NCI-H446 (cell line): ENCODE measurements at regions not wholly inside any gene's neighbourhood (a gene's known extent, or its start where the extent isn't known, plus 50 kb on each side); places are given as distances from the start of the nearest gene placed in this dataset.
"Not testable (repeated sequence)": the region's sequence is repeated elsewhere in the genome, so short reads cannot be mapped to it uniquely, and the experiment has no call there.

ENCODE experiments used
- DNase-seq, 2 experiments: peaks; one replicate each; lab custom pipeline; 2025; lab: John Stamatoyannopoulos, UW

DNA sequence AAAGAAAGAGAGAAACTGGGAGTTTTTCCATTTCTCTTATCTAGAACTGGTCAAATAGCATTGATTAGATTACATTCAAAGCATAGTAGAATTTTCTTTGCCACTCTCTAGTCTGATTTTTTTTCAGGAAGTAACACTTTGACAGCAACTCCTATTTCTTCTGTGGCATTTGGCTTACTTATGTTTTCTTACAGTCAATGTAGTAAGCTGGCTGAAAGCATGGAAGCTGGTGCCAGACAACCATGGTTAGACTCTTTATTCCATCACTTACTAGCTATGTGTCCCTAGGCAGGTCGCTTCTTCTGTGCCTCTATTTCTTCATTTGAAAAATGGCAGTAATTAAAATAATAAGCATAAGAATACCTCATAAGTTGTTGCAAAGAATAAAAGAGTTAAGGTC, 54.2 kb upstream of the OPRM1 start:
- DNase-seq = no peak

DNA sequence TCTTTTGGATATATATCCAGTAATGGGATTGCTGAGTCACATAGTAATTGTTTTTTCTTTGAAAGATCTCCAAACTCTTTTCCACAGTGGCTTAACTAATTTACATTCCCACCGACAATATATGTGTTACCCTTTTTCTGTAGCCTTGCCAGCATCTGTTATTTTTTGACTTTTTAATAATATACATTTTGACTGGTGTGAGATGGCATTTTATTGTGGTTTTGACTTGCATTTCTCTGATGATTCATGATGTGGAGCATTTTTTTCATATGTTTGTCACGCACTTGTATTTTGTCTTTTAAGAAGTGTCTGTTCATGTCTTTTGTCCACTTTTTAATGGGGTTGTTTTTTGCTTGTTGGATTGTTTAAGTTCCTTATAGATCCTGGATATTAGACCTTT, 58.9 kb upstream of the OPRM1 start:
- DNase-seq = no peak

DNA sequence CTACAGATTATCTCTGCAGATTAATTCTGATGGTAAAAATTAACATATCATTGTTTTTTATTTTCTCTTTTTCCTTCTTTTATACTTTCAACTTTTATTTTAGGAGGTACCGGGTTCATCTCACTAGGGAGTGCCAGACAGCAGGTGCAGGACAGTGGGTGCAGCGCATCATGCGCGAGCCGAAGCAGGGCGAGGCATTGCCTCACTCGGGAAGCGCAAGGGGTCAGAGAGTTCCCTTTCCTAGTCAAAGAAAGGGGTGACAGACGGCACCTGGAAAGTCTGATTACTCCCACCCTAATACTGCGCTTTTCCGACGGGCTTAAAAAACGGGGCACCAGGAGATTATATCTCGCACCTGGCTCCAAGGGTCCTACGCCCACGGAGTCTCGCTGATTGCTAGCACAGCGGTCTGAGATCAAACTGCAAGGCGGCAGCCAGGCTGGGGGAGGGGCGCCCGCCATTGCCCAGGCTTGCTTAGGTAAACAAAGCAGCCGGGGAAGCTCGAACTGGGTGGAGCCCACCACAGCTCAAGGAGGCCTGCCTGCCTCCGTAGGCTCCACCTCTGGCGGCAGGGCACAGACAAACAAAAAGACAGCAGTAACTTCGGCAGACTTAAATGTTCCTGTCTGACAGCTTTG, 60.0 kb upstream of the OPRM1 start:
- not testable (repeated sequence) for DNase-seq

DNA sequence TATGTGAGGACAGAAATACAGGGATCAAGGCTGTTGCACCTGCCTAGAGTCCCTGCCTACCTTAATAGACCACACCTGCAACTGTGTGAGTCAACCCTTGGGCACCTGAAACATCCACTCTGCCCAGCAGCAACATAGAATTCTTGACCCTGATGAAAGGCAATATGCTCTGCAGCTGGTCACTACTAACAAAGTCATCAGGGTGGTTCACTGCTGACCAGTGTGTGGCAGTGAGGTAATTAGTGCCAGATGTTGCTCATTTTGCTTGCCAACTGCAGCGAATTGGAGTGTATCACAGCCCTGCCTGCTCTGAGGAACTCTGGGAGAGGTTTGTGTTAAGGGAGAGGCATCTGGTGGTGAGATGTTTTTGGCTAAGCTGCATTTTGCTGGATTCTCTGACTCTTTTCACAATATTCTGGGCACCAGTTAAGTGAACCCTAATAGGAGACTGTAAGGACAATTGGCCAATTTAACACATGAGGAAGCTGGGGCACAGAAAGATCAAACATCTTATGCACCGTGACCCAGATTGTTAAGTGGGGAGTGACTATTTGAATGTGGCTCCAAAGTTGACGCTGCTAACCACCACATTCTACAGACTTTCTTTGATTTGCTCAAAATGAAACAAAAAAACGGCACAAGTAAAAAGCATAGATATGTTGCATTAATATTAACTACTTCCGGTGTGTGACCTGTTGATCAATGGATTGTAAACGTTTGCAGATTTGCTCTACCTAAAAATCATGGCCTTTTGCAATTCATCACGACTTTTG, 61.9 kb upstream of the OPRM1 start:
- DNase-seq = no peak

DNA sequence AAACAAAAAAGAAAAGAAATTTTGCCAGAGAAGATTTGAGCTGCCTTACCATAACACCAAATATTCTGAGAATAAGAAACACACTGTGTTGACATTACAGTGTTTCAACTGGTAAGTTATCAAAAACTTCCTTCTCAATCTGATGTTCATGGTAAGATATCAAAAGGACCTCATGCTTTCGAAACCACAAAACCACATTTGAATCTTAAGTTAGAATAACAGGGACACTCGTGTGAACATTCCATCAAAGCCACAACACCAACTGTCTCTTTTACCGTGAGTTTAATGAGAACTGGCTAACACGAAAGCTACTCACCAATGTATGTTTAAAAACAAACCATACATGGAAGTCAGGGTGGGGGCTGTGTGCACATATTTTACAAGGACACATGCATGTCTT, 73.0 kb upstream of the OPRM1 start:
- DNase-seq = no peak

DNA sequence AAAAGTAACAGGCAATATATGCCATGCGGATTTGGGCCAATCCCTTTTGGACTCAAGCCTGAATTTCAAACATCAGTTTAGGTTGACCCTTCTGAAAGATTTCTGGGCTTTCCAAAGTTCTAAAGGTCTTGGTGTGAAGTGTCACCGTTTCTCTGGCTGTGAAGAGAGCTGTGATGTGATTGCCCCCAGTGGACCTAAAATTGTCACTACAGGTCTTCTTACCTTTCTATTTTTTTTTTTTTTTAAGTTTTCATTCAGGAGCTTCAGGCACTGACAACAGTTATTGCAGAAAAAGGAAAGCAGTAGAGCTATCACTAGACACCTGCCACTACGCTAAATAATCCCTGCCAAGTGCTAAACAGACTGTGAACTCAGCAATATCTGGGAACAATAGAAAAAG, 75.7 kb upstream of the OPRM1 start:
- no peak for DNase-seq

DNA sequence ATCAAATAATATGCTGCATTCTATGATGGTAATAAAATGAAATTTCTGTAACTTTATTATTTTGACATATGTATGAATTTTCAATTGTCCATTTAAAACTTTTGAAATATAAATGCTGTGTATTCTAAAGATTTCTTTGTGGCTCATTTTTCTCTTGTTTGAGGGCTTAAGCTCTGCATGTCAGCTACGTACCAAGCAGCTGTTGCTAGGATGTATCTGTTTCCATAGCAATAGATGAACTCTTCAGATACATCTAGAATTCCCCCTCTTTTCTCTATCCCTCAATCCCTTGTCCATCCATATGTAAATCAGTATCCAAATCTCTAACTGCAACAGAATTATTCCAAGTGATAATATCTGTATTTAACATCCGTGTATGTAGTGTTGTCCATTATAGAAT, 76.5 kb upstream of the OPRM1 start:
- no peak for DNase-seq

DNA sequence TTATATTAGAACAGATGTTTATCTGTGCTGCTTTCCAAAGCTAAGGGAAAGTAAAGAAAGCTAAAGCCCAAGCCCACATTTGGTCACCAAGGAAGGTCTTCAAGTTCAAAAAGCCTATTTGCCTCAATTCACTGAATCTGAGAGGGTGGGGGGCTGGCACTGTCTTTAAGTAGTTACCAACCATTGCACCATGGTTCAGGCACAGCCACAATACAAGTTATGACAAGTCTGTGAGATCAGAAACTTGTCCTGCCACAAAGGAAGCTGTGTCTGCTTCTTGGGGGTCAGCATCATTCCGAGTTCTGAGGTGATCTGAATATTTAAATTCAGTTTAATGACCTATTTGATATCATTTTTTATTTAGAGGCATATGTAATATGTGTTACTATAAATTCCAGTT, 78.3 kb upstream of the OPRM1 start:
- no peak for DNase-seq

DNA sequence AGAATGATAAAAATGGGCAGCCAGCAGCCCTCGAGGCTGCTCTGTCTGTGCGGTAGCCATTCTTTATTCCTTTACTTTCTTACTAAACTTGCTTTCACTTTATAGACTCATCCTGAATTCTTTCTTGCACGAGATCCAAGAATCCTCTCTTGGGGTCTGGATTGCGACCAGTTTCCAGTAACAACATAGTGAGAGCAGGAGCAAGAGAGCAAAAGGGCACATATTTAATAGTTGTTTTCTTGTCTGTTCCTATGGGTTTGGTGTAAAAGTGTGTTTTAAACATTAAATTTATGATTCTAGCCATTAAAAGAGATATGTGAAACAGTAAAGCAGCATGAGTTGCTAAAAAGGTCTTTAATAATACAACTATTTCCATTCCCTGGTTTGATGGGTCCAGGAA, 78.8 kb upstream of the OPRM1 start:
- no peak for DNase-seq

DNA sequence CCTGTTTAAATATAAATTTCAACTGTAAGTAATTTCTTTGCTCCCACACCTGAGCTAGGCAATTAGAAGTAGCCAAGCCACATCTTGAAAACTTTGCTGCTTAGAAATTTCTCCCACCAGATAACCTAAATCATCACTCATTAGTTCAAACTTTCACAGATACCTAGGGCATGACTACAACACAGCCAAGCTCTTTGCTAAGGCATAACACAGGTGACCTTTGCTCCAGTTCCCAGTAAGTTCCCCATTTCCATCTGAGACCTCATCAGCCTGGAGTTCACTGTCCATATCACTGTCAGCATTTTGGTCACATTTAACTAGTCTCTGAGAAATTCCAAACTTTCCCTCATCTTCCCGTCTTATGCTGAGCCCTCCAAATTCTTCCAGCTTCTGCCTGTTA, 79.8 kb upstream of the OPRM1 start:
- DNase-seq = no peak

DNA sequence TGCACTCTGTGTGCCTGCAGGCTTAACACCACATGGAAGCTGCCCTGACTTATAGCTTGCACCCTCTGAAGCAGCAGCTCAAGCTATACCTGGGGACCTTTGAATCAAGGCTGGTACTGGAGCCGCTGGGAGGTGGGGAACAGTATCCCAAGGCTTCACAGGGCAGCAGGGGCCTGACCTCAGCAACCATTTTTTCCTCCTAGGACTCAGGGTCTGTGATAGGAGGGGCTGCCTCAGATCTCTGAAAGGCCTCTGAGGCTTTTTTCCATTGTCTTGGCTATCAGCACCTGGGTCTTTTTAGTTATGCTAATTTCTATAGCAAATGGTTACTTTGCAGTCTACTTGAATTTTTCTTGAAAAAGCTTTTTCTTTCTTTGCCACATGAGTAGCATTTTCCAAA, 80.2 kb upstream of the OPRM1 start:
- DNase-seq = no peak

DNA sequence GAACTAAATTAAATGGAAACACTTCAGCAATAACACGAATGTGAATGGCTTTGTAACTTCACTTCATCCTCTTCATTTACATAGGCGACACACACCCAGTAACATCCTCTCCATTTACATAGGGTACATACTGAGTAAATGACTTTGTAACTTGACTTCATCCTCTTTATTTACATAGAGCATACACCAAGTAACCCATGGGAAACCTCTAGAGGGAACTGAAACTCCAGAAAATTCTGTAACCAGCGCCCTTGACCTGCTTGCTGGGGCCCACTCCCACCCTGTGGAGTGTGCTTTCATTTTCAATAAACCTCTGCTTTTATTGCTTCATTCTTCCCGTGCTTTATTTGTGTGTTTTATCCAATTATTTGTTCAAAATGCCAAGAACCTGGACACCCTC, 81.6 kb upstream of the OPRM1 start:
- no peak for DNase-seq

DNA sequence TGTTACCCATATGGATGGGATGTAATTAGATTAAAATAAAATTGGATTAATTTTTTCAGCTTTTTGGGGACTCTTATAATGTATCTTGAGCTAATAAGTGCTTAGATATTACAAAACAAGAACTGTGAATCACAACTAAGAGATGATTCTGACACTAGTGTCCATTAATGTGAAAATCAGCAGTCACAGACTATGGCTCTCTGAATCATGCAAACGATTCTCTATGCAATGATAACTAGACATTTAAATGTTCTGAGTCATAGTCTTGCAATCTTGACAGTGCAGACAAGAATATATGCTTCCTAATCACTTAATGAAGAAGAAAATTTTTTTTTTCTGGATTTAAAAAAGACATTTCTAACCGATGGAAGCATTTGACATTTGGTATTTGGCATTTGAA, 82.2 kb upstream of the OPRM1 start:
- no peak for DNase-seq

DNA sequence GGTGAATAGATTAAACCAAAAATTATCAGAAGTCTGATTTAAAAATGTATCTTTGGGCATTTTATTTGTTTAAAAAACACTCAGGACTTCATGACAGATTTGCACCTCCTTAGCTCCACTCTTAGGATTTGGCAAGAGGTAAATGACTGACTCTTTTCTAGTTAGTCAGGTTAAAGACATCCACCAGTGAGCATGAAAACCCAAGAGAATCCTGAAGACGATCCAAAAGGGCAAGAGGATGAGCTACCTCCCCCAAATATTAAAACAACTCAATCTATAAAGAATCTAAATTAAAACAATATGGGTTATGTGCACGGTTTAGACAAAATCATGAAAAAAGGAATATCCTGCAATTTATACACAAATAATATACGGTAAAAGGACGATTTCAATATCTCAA, 89.4 kb upstream of the OPRM1 start:
- no peak for DNase-seq

DNA sequence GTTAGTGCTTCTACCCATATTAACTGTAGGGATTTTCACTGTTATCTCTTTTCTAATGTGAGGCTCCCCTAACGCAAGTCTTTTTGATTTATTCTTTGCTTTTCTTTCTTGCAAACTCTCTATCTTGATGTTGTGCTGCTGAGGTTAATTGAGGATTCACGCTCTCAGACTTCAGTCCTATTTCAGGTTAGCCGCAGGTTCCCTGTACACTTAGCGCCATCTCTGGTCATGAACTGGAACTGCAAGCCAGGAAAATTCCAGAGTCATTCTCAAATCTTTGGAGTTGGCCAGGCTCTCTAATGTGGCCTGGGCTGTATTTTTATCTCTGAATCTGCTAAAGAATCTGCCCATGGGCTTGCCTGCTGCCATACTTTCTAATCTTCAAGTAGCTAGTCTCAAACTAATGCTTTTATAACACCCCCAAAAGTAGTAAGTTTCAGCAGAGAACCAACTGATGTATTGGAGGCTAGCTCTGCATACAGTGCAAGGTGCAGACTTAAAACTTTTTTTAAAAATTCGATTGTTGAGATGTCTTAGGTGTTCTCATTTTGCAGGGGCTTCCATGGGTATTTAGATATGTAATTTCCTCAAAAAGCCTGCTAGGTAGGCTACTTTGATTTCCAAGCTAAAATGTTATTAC, 91.1 kb upstream of the OPRM1 start:
- DNase-seq = peak in 1 of 2 experiments; percentile 7

DNA sequence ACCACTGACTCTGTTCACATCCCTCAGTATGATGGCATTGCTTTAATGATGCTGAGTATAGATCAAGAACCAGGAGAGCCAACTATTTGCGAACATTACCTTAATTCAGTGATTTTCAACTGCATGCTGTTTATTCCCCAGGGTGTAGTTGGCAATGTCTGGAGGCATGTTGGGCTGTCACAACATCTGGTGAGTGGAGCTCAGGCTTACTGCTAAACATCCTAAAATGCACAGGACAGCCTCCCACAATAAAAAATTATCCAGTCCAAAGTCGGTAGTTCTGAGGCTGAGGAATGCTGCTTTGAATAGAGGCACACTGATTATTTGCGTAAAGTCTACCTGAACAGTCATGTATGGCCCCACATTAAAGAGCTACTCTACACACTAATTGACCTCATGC, 94.8 kb upstream of the OPRM1 start:
- DNase-seq = no peak

DNA sequence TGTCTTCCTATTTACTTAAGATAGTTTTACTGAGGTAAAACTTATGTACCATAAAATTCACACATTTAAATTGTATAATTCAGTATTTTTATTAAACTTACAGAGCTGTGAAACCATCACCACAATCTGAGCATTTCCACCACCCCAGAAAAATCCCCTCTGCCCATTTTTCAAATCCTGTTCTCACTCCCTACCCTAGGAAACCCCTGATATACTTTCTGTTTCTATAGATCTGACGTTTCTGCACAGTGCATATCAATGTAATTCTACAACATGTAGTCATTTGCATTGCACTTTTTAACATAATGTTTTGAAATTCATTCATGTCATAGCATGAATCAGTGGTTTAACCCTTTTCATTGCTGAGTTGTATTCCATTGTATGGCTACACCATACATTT, 96.7 kb upstream of the OPRM1 start:
- no peak for DNase-seq

DNA sequence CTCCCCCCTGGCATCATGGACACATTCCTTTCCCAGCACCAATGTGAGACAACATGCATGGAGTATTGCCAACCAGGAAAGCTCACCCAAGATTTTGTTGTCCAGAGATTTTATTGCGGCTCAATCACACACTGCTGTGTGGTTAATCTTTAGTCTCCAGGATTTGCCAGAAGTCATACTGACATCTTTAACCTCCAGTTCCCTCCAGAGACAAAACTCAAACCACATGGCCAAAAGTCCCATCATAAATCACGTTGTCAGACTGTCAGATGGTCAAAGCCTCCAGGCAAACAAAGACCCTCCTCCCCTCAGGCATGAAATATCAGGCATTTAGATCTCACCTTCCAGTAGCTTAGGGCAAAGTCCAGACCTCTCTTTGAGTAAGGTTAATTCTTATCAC, 97.3 kb upstream of the OPRM1 start:
- DNase-seq = no peak

DNA sequence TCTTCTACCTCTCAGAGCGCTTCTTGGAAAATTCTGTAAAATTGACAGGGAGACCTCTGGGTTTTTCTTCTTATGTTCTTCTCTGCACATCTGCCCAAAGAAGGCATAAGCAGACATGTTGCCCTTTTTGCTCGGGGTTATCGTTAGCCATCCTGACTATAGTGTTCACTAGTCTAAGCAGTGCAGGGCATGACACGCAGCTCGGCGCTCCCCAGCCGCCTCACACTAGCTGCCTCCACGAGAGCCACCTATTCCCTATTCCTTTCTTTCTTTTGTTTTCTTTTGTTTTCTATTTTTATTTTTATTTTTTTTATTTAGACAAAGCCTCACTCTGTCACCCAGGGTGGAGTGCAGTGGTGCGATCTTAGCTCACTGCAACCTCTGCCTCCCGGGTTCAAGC, 100.2 kb upstream of the OPRM1 start:
- DNase-seq = no peak

DNA sequence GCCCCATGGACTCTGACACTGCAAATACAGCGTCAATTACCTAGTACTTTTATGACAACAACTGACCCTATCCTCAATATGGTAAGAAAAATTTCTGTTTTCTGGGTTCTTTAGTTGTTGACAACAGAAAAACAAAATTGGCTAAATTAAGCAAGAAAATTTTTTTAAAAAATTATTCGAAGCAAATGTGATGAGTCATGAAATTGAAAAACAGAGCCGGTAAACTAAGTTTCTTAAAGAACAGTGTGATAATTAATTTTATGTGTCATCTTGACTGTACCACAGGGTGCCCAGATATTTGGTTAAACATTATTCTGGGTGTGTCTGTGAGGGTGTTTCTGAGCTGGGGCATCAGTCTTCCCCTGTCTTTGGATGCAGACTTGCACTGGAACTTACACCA, 107.6 kb upstream of the OPRM1 start:
- DNase-seq = no peak

DNA sequence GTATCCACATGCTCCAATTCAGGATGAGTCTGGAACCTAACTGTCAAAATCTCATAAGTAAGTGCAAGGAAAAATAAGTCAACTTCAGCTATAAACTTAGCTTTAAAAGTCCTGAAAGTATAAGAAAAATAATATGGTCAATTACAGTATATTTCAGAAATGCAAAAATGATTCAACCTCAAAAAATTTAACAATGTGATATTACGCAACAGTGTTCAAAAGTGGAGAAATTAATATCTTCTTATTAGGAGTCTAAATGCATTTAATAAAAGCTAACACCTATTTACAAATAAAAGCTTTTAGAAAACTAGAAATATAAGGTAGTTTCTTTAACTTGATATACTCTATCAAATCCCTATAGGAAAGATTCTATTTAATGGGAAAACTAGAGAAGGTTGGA, 111.2 kb upstream of the OPRM1 start:
- DNase-seq = no peak

DNA sequence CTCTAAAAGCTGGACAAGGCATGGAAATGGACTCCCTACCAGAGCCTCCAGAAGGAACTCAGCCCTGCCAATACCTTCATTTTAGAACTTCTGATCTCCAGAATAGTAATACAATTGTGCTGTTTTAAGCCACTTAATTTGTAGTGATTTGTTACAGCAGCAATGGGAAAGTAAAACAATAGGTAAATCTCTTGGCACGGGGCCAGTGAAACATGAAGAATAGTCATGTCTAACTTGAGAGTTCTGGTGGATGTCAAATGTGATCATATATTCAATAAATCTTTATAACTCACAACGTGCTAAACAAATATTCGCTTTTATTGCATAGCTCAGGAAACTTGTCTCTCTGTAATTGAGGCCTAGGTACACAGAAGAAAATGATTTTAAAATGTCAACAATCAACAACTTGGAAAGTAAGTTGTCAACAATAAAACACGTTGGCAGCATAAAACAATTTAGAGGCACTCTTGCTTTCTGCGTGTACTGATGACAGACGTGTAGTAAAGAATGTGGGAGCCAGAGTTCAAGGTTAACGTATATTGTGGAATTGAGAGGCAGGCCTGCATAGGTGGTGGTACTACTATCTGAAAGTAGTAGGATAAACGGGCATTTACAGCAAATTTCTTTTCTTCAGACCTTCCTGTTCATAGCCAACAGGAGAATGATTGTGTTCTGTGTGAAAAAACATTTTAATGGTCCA, 140.5 kb upstream of the OPRM1 start:
- no peak for DNase-seq

DNA sequence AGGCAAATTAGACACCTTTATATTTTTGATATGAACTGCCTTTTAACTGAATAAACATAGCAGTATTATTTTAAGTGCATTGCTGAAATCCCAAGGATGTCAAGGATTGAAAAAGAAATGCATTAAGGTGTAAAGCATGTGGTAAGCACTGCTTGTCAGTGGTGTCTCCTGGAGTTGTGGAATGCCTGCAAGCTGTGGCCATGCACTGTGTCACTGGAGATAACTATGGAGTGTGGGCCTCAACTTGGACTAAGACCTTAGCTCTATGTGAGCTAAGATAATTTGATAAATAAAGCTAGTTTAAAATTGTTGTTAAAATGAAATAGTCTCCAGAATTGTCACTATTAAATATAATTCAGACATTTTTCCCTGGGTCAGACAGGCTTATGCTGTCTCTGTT, 156.6 kb upstream of the OPRM1 start:
- no peak for DNase-seq
